HG02970 (cell line): ENCODE measurements at regions not wholly inside any gene's neighbourhood (a gene's known extent, or its start where the extent isn't known, plus 50 kb on each side); places are given as distances from the start of the nearest gene placed in this dataset.
A peak's percentile ranks its signal among the peaks of the same experiment; 100 is the strongest.

Source experiments
- ATAC-seq: cut with Tn5 transposase; IDR thresholded peaks from one replicate; pipeline ENCODE4 v1.9.1; 2021; ENCODE audit warnings: mild to moderate bottlenecking, moderate library complexity, moderate number of reproducible peaks; ENCODE audit not compliant: unreplicated experiment, low FRiP score

- no peak for ATAC-seq
Observed at GRCh38 chr1:118366286-118366685, 181.3 kb upstream of the SPAG17 start.

GRCh38 chr1:118364882-118365281 lies 179.9 kb upstream of the SPAG17 start:
- ATAC-seq = no peak

GRCh38 chr1:118363396-118363795 lies 178.4 kb upstream of the SPAG17 start:
- no peak for ATAC-seq

GRCh38 chr1:118360817-118361216 lies 175.8 kb upstream of the SPAG17 start:
- ATAC-seq = no peak

GRCh38 chr1:118346936-118347335 lies 161.9 kb upstream of the SPAG17 start:
- ATAC-seq = no peak

GRCh38 chr1:118340928-118341910 lies 156.2 kb upstream of the SPAG17 start:
- ATAC-seq = no peak

- no peak for ATAC-seq
Observed at GRCh38 chr1:118339400-118340124, 154.5 kb upstream of the SPAG17 start.

- ATAC-seq = no peak
Observed at GRCh38 chr1:118338936-118339335, 153.9 kb upstream of the SPAG17 start.

- ATAC-seq = no peak
Observed at GRCh38 chr1:118337346-118337745, 152.3 kb upstream of the SPAG17 start.

GRCh38 chr1:118335331-118335732 lies 150.3 kb upstream of the SPAG17 start:
- peak; percentile 73 for ATAC-seq

- no peak for ATAC-seq
Observed at GRCh38 chr1:118334506-118334905, 149.5 kb upstream of the SPAG17 start.

- ATAC-seq = no peak
Observed at GRCh38 chr1:118333601-118334210, 148.7 kb upstream of the SPAG17 start.

- ATAC-seq = no peak
Observed at GRCh38 chr1:118326960-118327629, 142.1 kb upstream of the SPAG17 start.

GRCh38 chr1:118325550-118326225 lies 140.7 kb upstream of the SPAG17 start:
- ATAC-seq = no peak

GRCh38 chr1:118323246-118323645 lies 138.2 kb upstream of the SPAG17 start:
- ATAC-seq = no peak

- ATAC-seq = no peak
Observed at GRCh38 chr1:118322331-118322730, 137.3 kb upstream of the SPAG17 start.

- no peak for ATAC-seq
Observed at GRCh38 chr1:118321840-118322239, 136.8 kb upstream of the SPAG17 start.

GRCh38 chr1:118317842-118318614 lies 133.0 kb upstream of the SPAG17 start:
- ATAC-seq = no peak

GRCh38 chr1:118306851-118307250 lies 121.8 kb upstream of the SPAG17 start:
- no peak for ATAC-seq
